GM19467 (cell line): ENCODE measurements at regions not wholly inside any gene's neighbourhood (a gene's known extent, or its start where the extent isn't known, plus 50 kb on each side); places are given as distances from the start of the nearest gene placed in this dataset.

Source experiments
- ATAC-seq: cut with Tn5 transposase; IDR thresholded peaks from one replicate; pipeline ENCODE4 v1.9.1; 2021; ENCODE audit warnings: mild to moderate bottlenecking, moderate library complexity; ENCODE audit not compliant: unreplicated experiment

DNA sequence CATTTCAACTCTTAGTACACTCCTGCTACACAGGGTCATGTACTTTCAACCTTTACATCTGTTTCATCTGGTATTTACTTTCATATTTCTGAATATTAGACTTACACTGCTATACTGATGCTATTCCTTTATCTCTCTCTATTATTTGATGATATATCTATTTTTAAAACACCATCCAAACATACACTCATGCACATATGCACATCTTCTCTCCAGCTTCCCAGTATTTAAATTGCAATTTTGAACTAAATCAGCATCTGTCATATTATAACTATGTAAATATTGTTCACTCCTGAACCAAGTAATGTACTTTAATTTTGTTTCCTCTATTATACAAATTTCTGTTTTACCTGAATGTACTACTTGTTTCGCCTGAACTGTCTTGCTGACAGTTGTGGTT lies 293.6 kb upstream of the FLRT2 start:
- no peak for ATAC-seq

DNA sequence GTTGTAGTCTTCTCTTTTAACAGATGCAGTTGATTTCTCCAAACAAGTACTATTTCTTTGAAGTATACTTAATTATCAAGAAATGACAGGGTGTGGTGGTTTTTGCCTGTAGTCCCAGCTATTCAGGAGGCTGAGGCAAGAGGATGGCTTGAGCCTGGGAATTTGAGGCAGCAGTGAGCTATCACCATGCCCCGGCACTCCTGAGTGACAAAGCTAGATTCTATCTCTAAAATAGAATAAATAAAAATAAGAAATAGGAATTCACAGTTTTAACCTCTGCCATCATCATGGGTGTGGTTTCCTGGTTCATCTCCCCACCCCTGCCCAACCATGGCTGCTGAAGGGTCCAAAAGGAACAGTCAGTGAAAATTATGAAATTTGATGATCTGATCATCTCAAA lies 290.2 kb upstream of the FLRT2 start:
- no peak for ATAC-seq

DNA sequence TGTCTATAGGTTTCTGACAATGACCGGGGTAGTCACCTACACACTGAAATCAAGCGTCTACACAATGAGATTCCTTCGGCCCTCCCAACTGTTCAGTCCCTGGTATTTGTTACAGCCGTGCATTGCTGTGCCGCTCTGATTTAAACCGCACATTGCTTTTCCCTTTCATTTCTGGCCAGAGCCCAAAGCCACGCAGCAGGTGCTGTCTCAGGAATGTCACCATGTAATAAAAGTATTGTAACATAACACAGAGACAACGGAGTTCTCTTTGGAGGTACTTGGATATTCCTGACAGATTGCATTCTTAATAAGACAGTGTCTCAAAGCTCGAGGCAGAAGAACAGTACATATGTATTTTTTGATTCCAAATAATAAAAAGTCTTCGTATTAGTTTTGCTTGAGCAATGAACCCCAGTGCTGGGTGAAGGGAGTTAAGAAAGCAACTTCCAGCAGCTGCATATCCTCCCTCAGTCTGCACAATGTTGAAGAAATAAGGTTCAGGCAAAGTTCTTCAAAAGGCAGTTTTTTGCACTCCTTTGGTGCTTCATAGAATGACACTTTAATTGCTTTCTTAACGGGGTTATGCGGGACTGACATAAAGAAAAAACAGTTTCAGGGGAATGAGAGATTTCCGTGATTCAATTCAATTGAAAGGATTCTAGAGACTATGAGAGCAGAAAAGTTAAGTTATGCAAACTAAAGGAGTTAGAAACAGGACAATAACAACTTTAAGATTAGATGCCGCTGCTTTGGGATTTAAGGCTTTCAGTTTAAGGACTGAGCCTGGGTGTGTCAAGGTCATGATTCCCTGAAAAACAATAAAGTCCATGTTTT lies 288.7 kb upstream of the FLRT2 start:
- ATAC-seq: no peak

DNA sequence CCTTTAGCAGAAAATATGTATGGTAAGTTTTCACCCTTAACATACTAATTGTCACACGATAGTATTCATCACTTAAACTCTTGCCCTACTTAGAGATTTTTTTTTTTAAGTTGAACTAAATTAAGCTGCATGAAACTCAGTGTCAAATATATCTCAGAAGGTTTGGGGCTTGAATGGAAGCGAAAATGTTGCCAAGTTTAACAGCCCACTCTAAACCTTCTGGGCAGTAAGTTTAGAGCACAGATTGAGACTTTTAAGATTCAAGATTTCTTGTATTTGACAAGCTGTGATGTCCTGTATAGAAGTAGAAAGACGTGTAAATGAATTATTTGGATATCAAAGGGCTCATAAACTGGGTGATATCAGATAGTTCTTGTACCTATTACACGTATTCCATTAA lies 287.3 kb upstream of the FLRT2 start:
- ATAC-seq: no peak

DNA sequence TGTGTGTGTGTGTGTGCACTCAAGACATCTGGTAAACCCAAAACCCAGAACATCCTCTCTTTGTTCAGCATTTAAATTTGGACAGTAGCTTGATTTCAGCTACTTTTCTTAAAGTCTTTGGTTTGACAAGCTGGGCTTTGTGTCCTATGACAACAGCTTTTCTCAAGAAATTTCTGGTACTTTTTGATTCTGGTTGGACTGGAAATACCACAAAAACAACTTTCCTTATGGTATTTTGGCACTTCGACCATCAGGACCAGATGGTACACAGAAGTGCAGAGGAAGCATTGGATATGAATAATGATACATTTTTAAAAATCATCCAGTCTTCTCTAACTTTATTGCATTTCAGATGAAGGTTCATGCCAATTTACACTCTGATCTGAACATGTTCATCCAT lies 286.6 kb upstream of the FLRT2 start:
- ATAC-seq: no peak

- no peak for ATAC-seq
Measured at GRCh38 chr14:85247071-85247470, 282.9 kb upstream of the FLRT2 start.

DNA sequence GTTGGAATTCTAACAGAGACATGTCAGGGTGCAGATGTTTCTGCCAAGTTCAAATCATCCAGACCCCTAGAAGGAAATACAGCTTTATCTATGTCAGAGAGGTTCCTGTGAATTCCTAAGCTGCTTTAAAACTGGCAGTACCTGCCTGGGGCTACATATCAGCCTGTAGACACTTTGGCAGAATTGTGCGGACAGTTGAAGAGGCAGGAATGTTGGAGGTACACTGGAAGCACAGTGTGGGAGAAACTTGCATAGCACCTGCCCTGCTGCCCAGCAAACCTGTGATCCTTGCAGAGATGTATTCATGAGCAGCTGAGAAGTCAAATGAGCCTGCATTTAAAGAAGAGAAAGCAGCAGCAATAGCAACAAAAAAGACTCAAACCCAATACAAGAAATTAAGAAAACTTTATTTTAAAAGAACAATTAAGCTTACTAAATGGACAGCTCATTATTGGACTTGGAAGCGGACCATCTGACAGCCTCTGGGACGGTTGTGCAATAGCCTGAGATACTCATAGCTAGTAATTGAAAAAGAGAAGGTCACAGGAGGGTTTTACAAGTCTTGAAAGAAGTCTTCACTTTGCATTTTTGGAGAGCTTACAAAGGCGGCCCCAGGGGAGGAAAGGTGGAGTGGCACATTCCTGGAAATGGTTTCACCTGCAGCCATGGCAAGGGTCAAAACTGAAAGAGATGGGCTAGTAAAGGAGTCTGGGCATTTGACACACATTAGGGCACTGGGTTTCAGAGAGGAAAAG lies 280.9 kb upstream of the FLRT2 start:
- no peak for ATAC-seq

GRCh38 chr14:85250414-85251189 lies 279.3 kb upstream of the FLRT2 start:
- ATAC-seq: no peak

- ATAC-seq: no peak
Measured at GRCh38 chr14:85252011-85252410, 277.9 kb upstream of the FLRT2 start.

GRCh38 chr14:85254711-85255110 lies 275.2 kb upstream of the FLRT2 start:
- ATAC-seq: no peak

GRCh38 chr14:85257287-85257686 lies 272.7 kb upstream of the FLRT2 start:
- no peak for ATAC-seq

GRCh38 chr14:85263916-85264675 lies 265.8 kb upstream of the FLRT2 start:
- no peak for ATAC-seq

- ATAC-seq: no peak
Measured at GRCh38 chr14:85273099-85273677, 256.8 kb upstream of the FLRT2 start.

- no peak for ATAC-seq
Measured at GRCh38 chr14:85273952-85274351, 256.0 kb upstream of the FLRT2 start.

DNA sequence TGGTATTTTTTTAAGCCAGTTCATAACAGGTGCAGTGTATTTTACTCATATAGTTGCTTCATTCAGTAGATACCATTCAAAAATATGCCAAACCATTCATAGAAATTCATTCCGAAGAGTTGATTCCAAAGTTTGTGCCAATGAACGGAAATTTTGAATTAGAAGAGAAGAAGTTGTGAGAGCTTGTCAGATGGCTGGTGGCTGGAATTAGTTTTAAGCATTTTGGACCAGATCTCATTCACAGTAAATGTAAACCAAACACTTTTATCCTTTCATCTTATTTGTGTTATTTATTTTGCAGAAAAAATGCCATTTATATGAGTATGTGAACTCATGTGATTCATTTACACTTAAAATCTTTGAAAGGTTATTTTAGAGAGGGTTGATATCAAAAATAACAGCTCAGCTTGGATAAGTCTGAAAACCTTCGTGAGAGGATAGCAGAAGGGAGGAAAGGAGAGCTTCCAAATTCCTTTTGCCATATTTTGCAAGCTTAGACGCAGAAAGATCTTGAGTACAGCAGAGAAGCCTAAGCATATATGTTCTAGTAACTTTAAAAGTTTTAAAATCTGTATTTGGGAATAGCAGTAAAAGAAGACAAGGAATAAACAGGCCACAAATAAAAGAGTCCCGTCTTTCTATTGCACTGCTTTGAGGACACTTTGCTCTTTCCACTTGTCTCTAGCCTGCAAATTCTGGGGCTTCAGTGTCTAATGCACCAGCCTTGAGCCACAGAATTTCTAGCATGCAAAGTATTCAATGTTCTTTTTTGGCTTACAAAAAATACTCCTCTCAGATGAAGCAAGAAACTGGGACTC lies 253.6 kb upstream of the FLRT2 start:
- no peak for ATAC-seq

DNA sequence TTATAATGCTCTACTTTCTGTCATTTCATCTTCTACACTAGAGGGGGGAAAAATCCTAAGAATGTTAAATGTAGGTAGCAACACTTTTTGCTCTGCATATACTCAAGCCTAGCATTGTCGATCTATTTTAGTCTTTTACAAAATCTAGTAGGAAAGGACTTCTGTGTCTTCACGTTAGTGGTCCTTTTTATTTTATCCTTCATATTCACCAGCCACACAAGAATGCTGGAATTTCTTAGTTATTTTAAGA lies 253.0 kb upstream of the FLRT2 start:
- no peak for ATAC-seq

- no peak for ATAC-seq
Measured at GRCh38 chr14:85279407-85279806, 250.5 kb upstream of the FLRT2 start.

GRCh38 chr14:85280074-85280473 lies 249.9 kb upstream of the FLRT2 start:
- no peak for ATAC-seq

DNA sequence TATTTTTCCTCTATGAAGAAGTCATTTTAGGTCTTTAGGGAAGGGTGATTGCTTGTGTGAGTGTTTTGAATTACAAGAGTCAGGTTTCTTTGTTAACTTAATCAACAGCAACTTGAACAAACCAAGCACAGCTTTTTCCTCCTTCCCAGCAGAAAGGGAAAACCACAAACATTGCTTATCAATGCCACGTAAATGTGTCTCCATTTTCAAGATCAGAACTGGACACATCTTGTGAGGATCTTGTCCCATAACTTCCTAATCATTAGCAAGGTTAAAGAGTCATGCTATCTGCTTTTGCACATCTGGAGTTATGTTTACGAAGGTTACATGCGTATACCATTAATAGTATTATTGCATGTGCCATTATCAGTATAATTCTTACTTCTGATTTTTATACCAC lies 248.0 kb upstream of the FLRT2 start:
- ATAC-seq: no peak

GRCh38 chr14:85288041-85288440 lies 241.9 kb upstream of the FLRT2 start:
- no peak for ATAC-seq
